HG03135 (cell line): ENCODE measurements at regions not wholly inside any gene's neighbourhood (a gene's known extent, or its start where the extent isn't known, plus 50 kb on each side); places are given as distances from the start of the nearest gene placed in this dataset.

Experiments
- ATAC-seq: cut with Tn5 transposase; IDR thresholded peaks from one replicate; pipeline ENCODE4 v1.9.1; 2021; ENCODE audit warnings: mild to moderate bottlenecking, moderate library complexity; ENCODE audit not compliant: unreplicated experiment

GRCh38 chr6:169843110-169843509, 91.7 kb downstream of the ERMARD start:
- ATAC-seq: no peak

GRCh38 chr6:169841907-169842606, 90.6 kb downstream of the ERMARD start:
- no peak for ATAC-seq

DNA sequence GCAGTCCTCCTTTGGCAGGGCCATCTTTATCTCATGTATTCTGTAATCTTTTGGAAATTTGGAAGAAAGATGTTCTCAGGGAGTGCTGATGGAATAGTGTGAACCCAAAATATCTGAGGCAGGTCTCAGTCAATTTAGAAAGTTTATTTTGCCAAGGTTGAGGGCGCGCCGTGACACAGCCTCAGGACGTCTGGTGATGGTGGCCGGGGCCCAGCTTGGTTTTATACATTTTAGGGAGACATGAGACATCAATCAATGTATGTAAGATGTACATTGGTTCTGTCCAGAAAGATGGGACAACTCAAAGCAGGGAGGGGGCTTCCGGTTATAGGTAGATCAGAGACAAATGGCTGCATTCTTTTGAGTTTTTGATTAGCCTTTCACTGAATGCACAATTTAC, 89.8 kb downstream of the ERMARD start:
- no peak for ATAC-seq

GRCh38 chr6:169839898-169840631, 88.6 kb downstream of the ERMARD start:
- ATAC-seq: no peak

DNA sequence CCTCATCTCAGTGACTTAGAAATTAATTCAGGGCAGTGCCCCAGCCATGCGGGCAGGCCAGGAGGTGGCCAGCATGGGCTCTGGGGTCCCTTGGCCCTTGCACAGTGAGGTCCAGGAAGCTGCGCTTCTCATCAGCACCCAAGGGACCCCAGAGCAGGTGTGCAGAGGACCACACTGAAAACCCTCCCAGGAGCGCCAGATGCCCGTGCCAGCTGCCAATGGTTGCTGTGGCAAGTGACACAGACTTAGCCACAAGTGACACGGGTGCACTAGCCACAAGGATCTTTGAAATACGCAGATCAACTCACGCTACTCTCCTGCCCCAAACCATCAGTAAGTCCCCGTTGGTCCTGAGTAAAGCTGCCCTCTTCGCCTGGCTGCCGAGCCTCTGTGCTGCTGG, 88.1 kb downstream of the ERMARD start:
- no peak for ATAC-seq

GRCh38 chr6:169839029-169839481, 87.6 kb downstream of the ERMARD start:
- no peak for ATAC-seq

- no peak for ATAC-seq
Observed at GRCh38 chr6:169838346-169839028, 87.1 kb downstream of the ERMARD start.

DNA sequence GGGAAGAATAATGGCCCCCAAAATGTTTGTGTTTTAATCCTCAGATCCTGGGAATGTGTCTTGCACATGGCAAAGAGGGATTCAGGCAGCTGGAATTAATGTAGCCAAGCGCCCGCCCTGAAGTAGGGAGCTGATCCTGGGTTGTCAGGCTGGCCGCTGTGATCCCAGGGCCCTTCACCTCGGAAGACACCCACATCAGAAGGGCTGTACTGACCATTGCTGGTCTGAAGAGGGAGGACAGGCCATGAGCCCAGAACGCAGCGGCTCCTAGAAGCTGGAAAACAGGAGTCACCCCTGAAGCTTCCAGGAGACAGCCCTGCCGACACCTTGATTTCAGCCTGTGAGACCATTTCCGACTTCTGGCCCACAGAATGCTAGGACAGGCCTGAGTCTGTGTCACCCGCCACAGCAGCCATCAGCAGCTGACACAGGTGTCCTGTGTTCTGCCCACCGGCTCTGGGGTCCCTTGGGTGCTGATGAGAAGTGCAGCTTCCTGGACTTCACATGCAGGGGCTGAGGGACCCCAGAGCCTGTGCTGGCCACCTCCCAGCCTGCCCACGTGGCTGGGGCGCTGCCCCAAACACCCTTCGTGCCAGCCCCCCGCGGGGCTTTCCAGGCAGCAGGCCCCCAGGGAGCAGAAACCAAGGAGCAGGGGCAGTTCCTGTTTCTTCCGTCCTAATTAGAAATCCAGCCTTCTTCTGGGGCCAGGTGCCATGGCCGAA, 86.3 kb downstream of the ERMARD start:
- no peak for ATAC-seq

DNA sequence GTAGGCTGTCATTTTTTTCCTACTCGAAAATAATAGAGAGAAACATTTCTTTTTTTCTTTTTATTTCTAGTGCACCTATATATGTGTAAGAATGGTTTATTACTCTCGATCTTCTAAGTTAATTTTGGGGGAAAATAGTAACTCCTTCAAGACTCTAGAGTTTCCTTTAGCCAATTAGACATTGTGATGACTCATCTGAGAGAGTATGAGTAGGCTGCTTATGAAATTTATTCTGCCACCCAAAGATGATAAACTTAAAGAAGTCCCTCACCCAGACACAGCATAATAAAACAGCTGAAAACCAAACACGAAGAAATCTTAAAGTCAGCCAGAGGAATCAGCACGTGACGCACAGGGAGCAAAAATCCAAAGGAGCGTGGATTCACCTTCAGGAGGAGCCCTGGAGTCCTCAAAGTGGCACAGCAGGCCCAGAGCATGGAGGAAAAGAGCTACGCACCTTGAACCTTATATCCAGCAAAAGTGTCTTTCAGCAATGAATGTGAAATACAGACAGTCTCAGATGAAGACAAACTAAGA, 81.9 kb downstream of the ERMARD start:
- ATAC-seq: no peak

GRCh38 chr6:169832247-169832948, 81.0 kb downstream of the ERMARD start:
- ATAC-seq: no peak

- no peak for ATAC-seq
Observed at GRCh38 chr6:169831450-169832246, 80.2 kb downstream of the ERMARD start.
